Uterus (tissue), 2 donors: ENCODE measurements at regions not wholly inside any gene's neighbourhood (a gene's known extent, or its start where the extent isn't known, plus 50 kb on each side); places are given as distances from the start of the nearest gene placed in this dataset.

ENCODE experiments used
- CTCF ChIP-seq, 4 experiments: fragments of 200-600 bp in 2 of 4; fragments of 450-650 bp in 2 of 4; sonication (generic) in 2 of 4; IDR thresholded peaks; one replicate each; pipeline ENCODE4 v1.5.1; 2016 to 2019; ENCODE audit warnings: antibody characterized with exemption in 4 of 4, mild to moderate bottlenecking in 2 of 4, moderate library complexity in 1 of 4
- POLR2A ChIP-seq, 2 donors: fragments of 450-650 bp; IDR thresholded peaks; one replicate each; pipeline ENCODE4 v1.6.1; 2016; ENCODE audit warnings: antibody characterized with exemption in 2 of 2, mild to moderate bottlenecking in 1 of 2, moderate library complexity in 1 of 2

- TF ChIP-seq CTCF (IDR thresholded peaks at IDR 0.05) (no peak), POLR2A (IDR thresholded peaks at IDR 0.05) (no peak)
Measured at GRCh38 chr9:82883436-82883835, 179.5 kb downstream of the RASEF start.
